Keratinocyte (primary cell): ENCODE measurements at regions not wholly inside any gene's neighbourhood (a gene's known extent, or its start where the extent isn't known, plus 50 kb on each side); places are given as distances from the start of the nearest gene placed in this dataset.

Experiments
- DNase-seq: peaks from one replicate; pipeline ENCODE4 v3.0.0-alpha.2; 2011; ENCODE audit warnings: low read depth, missing footprints, low spot score
- FAIRE-seq: peaks from 2 replicates; lab custom pipeline; 2011; peaks lifted over from hg19 to GRCh38; lab: Jason Lieb, UNC
- H2AFZ ChIP-seq: 2 replicates; pipeline ENCODE4 v1.6.0; 2012; ENCODE audit warnings: low read length, control low read depth, inconsistent platforms; ENCODE audit not compliant: control insufficient read depth
- H3K27ac ChIP-seq: 2 replicates; pipeline ENCODE4 v1.5.1; 2011; ENCODE audit warnings: low read length; ENCODE audit not compliant: control insufficient read depth, insufficient read depth
- H3K27me3 ChIP-seq: 3 replicates; pipeline ENCODE4 v1.6.0; 2011; ENCODE audit warnings: low read length; ENCODE audit not compliant: control insufficient read depth, insufficient read depth; ENCODE audit errors: extremely low read depth
- H3K36me3 ChIP-seq, 2 experiments: 2 replicates in 1 of 2; 3 replicates in 1 of 2; pipeline ENCODE4 v1.5.1; 2011; ENCODE audit warnings: low read length in 2 of 2, mild to moderate bottlenecking in 1 of 2; ENCODE audit not compliant: control insufficient read depth in 2 of 2, insufficient read depth in 2 of 2; ENCODE audit errors: extremely low read depth in 1 of 2
- H3K4me1 ChIP-seq: 3 replicates; pipeline ENCODE4 v1.5.1; 2011; ENCODE audit warnings: low read length; ENCODE audit not compliant: control insufficient read depth, insufficient read depth; ENCODE audit errors: extremely low read depth
- H3K4me2 ChIP-seq: 3 replicates; pipeline ENCODE4 v1.6.0; 2011; ENCODE audit warnings: low read depth, low read length; ENCODE audit not compliant: control insufficient read depth, insufficient read depth; ENCODE audit errors: extremely low read depth
- H3K4me3 ChIP-seq, 3 experiments: fragments of 200-600 bp in 1 of 3; sonication (generic) in 1 of 3; 2 replicates in 2 of 3; 3 replicates in 1 of 3; pipeline ENCODE4 v1.5.1; 2011 to 2016; ENCODE audit warnings: low read length in 3 of 3, mild to moderate bottlenecking in 3 of 3, control low read depth in 2 of 3, inconsistent platforms in 1 of 3, low read depth in 1 of 3, mixed read lengths in 1 of 3, mixed run types in 1 of 3, moderate library complexity in 1 of 3; ENCODE audit not compliant: control insufficient read depth in 2 of 3, insufficient read depth in 2 of 3; ENCODE audit errors: extremely low read depth in 1 of 3
- H3K79me2 ChIP-seq: 2 replicates; pipeline ENCODE4 v1.6.0; 2012; ENCODE audit warnings: low read length; ENCODE audit not compliant: control insufficient read depth, insufficient read depth
- H3K9ac ChIP-seq: 3 replicates; pipeline ENCODE4 v1.6.0; 2011; ENCODE audit warnings: low read length; ENCODE audit not compliant: control insufficient read depth, insufficient read depth; ENCODE audit errors: extremely low read depth
- H3K9me1 ChIP-seq: 3 replicates; pipeline ENCODE4 v1.6.0; 2011; ENCODE audit warnings: low read length; ENCODE audit not compliant: control insufficient read depth, insufficient read depth; ENCODE audit errors: extremely low read depth
- H3K9me3 ChIP-seq: 2 replicates; pipeline ENCODE4 v1.5.1; 2012; ENCODE audit warnings: low read depth, low read length; ENCODE audit not compliant: control insufficient read depth
- H4K20me1 ChIP-seq: 3 replicates; pipeline ENCODE4 v1.6.0; 2011; ENCODE audit warnings: low read length; ENCODE audit not compliant: control insufficient read depth, insufficient read depth; ENCODE audit errors: extremely low read depth
- CTCF ChIP-seq, 3 experiments: IDR thresholded peaks in 1 of 3; conservative IDR thresholded peaks in 1 of 3; optimal IDR thresholded peaks in 1 of 3; 2 replicates in 2 of 3; 3 replicates in 1 of 3; pipeline versions ENCODE3 to v1.5.1; 2011; ENCODE audit warnings: low read length in 3 of 3, mild to moderate bottlenecking in 3 of 3, moderate library complexity in 2 of 3, control low read depth in 1 of 3, inconsistent platforms in 1 of 3; ENCODE audit not compliant: insufficient read depth in 2 of 3; ENCODE audit errors: extremely low read depth in 1 of 3
- EZH2 ChIP-seq: IDR thresholded peaks from one replicate; pipeline ENCODE4 v1.6.1; 2012; ENCODE audit warnings: inconsistent platforms, mild to moderate bottlenecking, low read length, moderate library complexity
- dilution Hi-C: fragments of 300-500 bp; cut with MboI; formaldehyde crosslinking; loops from one replicate; pipeline ENCODE4 v1.7.0; 2020; ENCODE audit warnings: low sequenced_read_pairs; ENCODE audit not compliant: extremely low pct_ligation_motif_present

GRCh38 chr5:51449026-51449425 is 65.8 kb downstream of the ISL1 start:
- no peaks in the 10 kb centered on the region for H3K27me3 ChIP-seq
- no peak overlapping the region for H2AFZ ChIP-seq
- FAIRE-seq (no peak), DNase-seq (no peak)
- no peak overlapping the region for H3K4me3 ChIP-seq
- H3K9ac ChIP-seq, result no peak overlapping the region
- no peak overlapping the region for H3K27ac ChIP-seq
- H3K4me1 ChIP-seq, result no peaks in the 10 kb centered on the region
- TF ChIP-seq EZH2 (no peak), CTCF (optimal IDR thresholded peaks at IDR 0.05 in 1 of 3, IDR thresholded peaks at IDR 0.05 in 1 of 3, conservative IDR thresholded peaks at IDR 0.05 in 1 of 3; ENCODE audit: extremely low read depth in 1 of 3, insufficient read depth in 2 of 3, low read length in 3 of 3) (no peak)
- H3K4me2 ChIP-seq, result no peak overlapping the region
- H3K9me3 ChIP-seq, result no peaks in the 10 kb centered on the region
- no peaks in the 10 kb centered on the region for H3K79me2 ChIP-seq
- H3K36me3 ChIP-seq, result no peaks in the 10 kb centered on the region
- dilution Hi-C loops, result no loop called here
- no peaks in the 10 kb centered on the region for H4K20me1 ChIP-seq
- no peaks in the 10 kb centered on the region for H3K9me1 ChIP-seq

GRCh38 chr5:51452562-51452961 is 69.3 kb downstream of the ISL1 start:
- Histone ChIP-seq H3K4me1 (no peaks in the 10 kb centered on the region), H3K27me3 (no peaks in the 10 kb centered on the region), H3K9me1 (no peaks in the 10 kb centered on the region), H2AFZ (no peak overlapping the region), H3K9me3 (no peaks in the 10 kb centered on the region), H3K4me2 (no peak overlapping the region), H3K27ac (no peak overlapping the region), H3K79me2 (no peaks in the 10 kb centered on the region), H4K20me1 (no peaks in the 10 kb centered on the region), H3K9ac (no peak overlapping the region), H3K36me3 (no peaks in the 10 kb centered on the region), H3K4me3 (no peak overlapping the region)
- DNase-seq (no peak), FAIRE-seq (no peak)
- dilution Hi-C loops, result no loop called here
- TF ChIP-seq EZH2, result no peak
- no peak for TF ChIP-seq CTCF (optimal IDR thresholded peaks at IDR 0.05 in 1 of 3, IDR thresholded peaks at IDR 0.05 in 1 of 3, conservative IDR thresholded peaks at IDR 0.05 in 1 of 3; ENCODE audit: extremely low read depth in 1 of 3, insufficient read depth in 2 of 3, low read length in 3 of 3)
